Esophagus muscularis mucosa (tissue), 4 donors: ENCODE measurements at regions not wholly inside any gene's neighbourhood (a gene's known extent, or its start where the extent isn't known, plus 50 kb on each side); places are given as distances from the start of the nearest gene placed in this dataset.

Source experiments
- CTCF ChIP-seq, 3 experiments: fragments of 200-600 bp in 2 of 3; fragments of 450-650 bp in 1 of 3; sonication (generic) in 2 of 3; IDR thresholded peaks; one replicate each; pipeline ENCODE4 v1.5.1; 2017 to 2019; ENCODE audit warnings: antibody characterized with exemption in 3 of 3, mild to moderate bottlenecking in 2 of 3, moderate library complexity in 1 of 3
- EP300 ChIP-seq: sonication (generic); formaldehyde crosslinking; IDR thresholded peaks from one replicate; pipeline ENCODE4 v1.6.1; 2017; ENCODE audit warnings: antibody characterized with exemption
- POLR2AphosphoS5 ChIP-seq, 2 donors: sonication (generic); formaldehyde crosslinking; IDR thresholded peaks; one replicate each; pipeline ENCODE4 v1.6.1; 2017; ENCODE audit warnings: antibody characterized with exemption in 2 of 2

- no peak for TF ChIP-seq CTCF (IDR thresholded peaks at IDR 0.05)
- TF ChIP-seq EP300, result no peak
- TF ChIP-seq POLR2AphosphoS5 (IDR thresholded peaks at IDR 0.05), result no peak
Measured at GRCh38 chr17:53321651-53322050, 501.1 kb upstream of the KIF2B start.
